HG02840 (cell line): ENCODE measurements at regions not wholly inside any gene's neighbourhood (a gene's known extent, or its start where the extent isn't known, plus 50 kb on each side); places are given as distances from the start of the nearest gene placed in this dataset.

Source experiments
- ATAC-seq: cut with Tn5 transposase; IDR thresholded peaks from one replicate; pipeline ENCODE4 v1.9.1; 2021; ENCODE audit warnings: mild to moderate bottlenecking, moderate library complexity, moderate number of reproducible peaks; ENCODE audit not compliant: unreplicated experiment, low FRiP score

GRCh38 chr6:84469144-84469543, 241.7 kb upstream of the CEP162 start:
- ATAC-seq = no peak

- ATAC-seq = no peak
Observed at GRCh38 chr6:84467296-84467695, 239.9 kb upstream of the CEP162 start.

- ATAC-seq = no peak
Observed at GRCh38 chr6:84466511-84466910, 239.1 kb upstream of the CEP162 start.

- ATAC-seq = no peak
Observed at GRCh38 chr6:84464471-84464870, 237.0 kb upstream of the CEP162 start.

GRCh38 chr6:84462698-84463097, 235.3 kb upstream of the CEP162 start:
- no peak for ATAC-seq

- no peak for ATAC-seq
Observed at GRCh38 chr6:84461461-84461860, 234.0 kb upstream of the CEP162 start.

GRCh38 chr6:84460491-84460890, 233.0 kb upstream of the CEP162 start:
- no peak for ATAC-seq

- ATAC-seq = no peak
Observed at GRCh38 chr6:84459401-84459800, 232.0 kb upstream of the CEP162 start.

GRCh38 chr6:84458271-84458670, 230.8 kb upstream of the CEP162 start:
- ATAC-seq = no peak

- ATAC-seq = no peak
Observed at GRCh38 chr6:84457276-84457675, 229.8 kb upstream of the CEP162 start.

- no peak for ATAC-seq
Observed at GRCh38 chr6:84456803-84457202, 229.4 kb upstream of the CEP162 start.

- ATAC-seq = no peak
Observed at GRCh38 chr6:84455511-84456029, 228.1 kb upstream of the CEP162 start.

- ATAC-seq = no peak
Observed at GRCh38 chr6:84453499-84453898, 226.1 kb upstream of the CEP162 start.

- no peak for ATAC-seq
Observed at GRCh38 chr6:84450018-84450417, 222.6 kb upstream of the CEP162 start.

GRCh38 chr6:84449220-84449619, 221.8 kb upstream of the CEP162 start:
- ATAC-seq = no peak

- no peak for ATAC-seq
Observed at GRCh38 chr6:84448331-84448730, 220.9 kb upstream of the CEP162 start.

- ATAC-seq = no peak
Observed at GRCh38 chr6:84447651-84448050, 220.2 kb upstream of the CEP162 start.

- no peak for ATAC-seq
Observed at GRCh38 chr6:84445068-84445467, 217.6 kb upstream of the CEP162 start.

- no peak for ATAC-seq
Observed at GRCh38 chr6:84442208-84442607, 214.8 kb upstream of the CEP162 start.

GRCh38 chr6:84441456-84441855, 214.0 kb upstream of the CEP162 start:
- no peak for ATAC-seq

GRCh38 chr6:84434550-84434949, 207.1 kb upstream of the CEP162 start:
- no peak for ATAC-seq

- ATAC-seq = no peak
Observed at GRCh38 chr6:84432619-84433018, 205.2 kb upstream of the CEP162 start.

GRCh38 chr6:84428300-84428907, 201.0 kb upstream of the CEP162 start:
- ATAC-seq = no peak
